HEK293T (cell line): ENCODE measurements at regions not wholly inside any gene's neighbourhood (a gene's known extent, or its start where the extent isn't known, plus 50 kb on each side); places are given as distances from the start of the nearest gene placed in this dataset.

Experiments
- BHLHE40 ChIP-seq: fragments of 450-650 bp; IDR thresholded peaks from 2 replicates; pipeline ENCODE4 v1.6.1; 2016; ENCODE audit warnings: mild to moderate bottlenecking, moderate library complexity, borderline replicate concordance
- FOXA1 ChIP-seq: fragments of 450-650 bp; IDR thresholded peaks from 2 replicates; pipeline ENCODE4 v1.6.1; 2016; ENCODE audit warnings: mild to moderate bottlenecking
- NFRKB ChIP-seq: fragments of 450-650 bp; IDR thresholded peaks from 2 replicates; pipeline ENCODE4 v1.6.1; 2016; ENCODE audit warnings: mild to moderate bottlenecking, moderate library complexity
- SP1 ChIP-seq: fragments of 450-650 bp; IDR thresholded peaks from 2 replicates; pipeline ENCODE4 v1.6.1; 2017
- TARDBP ChIP-seq: fragments of 450-650 bp; IDR thresholded peaks from 2 replicates; pipeline ENCODE4 v1.6.1; 2016

DNA sequence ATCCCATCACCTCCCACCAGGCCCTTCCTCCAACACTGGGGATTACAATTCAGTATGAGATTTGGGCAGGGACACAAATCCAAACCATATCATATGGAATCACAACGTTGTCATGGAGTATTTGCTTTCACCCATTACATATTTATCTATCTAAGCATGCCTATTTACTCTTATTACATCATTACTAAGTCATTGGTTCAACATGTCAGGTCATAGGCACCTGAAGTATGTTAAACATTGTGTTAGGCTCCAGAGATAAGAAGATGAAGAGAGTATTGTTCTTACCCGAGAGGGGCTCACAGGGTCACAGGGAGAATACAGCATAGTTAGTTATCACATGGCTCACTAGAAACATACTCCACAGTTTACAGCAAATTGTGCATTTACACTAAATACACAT, 150.5 kb downstream of the TMEM161B start:
- no peak for TF ChIP-seq SP1
- TF ChIP-seq BHLHE40: no peak
- no peak for TF ChIP-seq NFRKB
- TF ChIP-seq TARDBP: no peak
- no peak for TF ChIP-seq FOXA1
